ENCODE measurements at regions not wholly inside any gene's neighbourhood (a gene's known extent, or its start where the extent isn't known, plus 50 kb on each side); places are given as distances from the start of the nearest gene placed in this dataset.
"Not testable (repeated sequence)": the region's sequence is repeated elsewhere in the genome, so short reads cannot be mapped to it uniquely, and the experiment has no call there.

GRCh38 chr19:27971071-27971470 lies 1241.9 kb downstream of the UQCRFS1 start:
- no peak for DNase-seq

- no peak for DNase-seq
Measured at GRCh38 chr19:27966390-27966816, 1246.5 kb downstream of the UQCRFS1 start.

- DNase-seq = no peak
Measured at GRCh38 chr19:27964185-27964584, 1248.8 kb downstream of the UQCRFS1 start.

- no peak for DNase-seq
Measured at GRCh38 chr19:27962264-27962663, 1250.7 kb downstream of the UQCRFS1 start.

GRCh38 chr19:27955485-27956480 lies 1257.2 kb downstream of the UQCRFS1 start:
- DNase-seq = no peak

GRCh38 chr19:27942607-27943006 lies 1270.3 kb downstream of the UQCRFS1 start:
- not testable (repeated sequence) for DNase-seq

GRCh38 chr19:27936139-27936538 lies 1276.8 kb downstream of the UQCRFS1 start:
- no peak for DNase-seq

GRCh38 chr19:27935669-27936068 lies 1277.3 kb downstream of the UQCRFS1 start:
- no peak for DNase-seq

- DNase-seq = no peak
Measured at GRCh38 chr19:27929399-27929798, 1283.6 kb downstream of the UQCRFS1 start.

GRCh38 chr19:27925202-27925601 lies 1287.7 kb downstream of the UQCRFS1 start:
- DNase-seq = no peak

- DNase-seq = no peak
Measured at GRCh38 chr19:27922970-27923369, 1290.0 kb downstream of the UQCRFS1 start.

GRCh38 chr19:27920774-27921173 lies 1292.2 kb downstream of the UQCRFS1 start:
- no peak for DNase-seq

GRCh38 chr19:27918818-27919217 lies 1294.1 kb downstream of the UQCRFS1 start:
- no peak for DNase-seq

GRCh38 chr19:27911122-27911898 lies 1301.6 kb downstream of the UQCRFS1 start:
- no peak for DNase-seq

GRCh38 chr19:27909861-27910260 lies 1303.1 kb downstream of the UQCRFS1 start:
- DNase-seq = no peak

GRCh38 chr19:27909185-27909840 lies 1303.6 kb downstream of the UQCRFS1 start:
- DNase-seq = no peak

GRCh38 chr19:27906081-27906480 lies 1306.9 kb downstream of the UQCRFS1 start:
- no peak for DNase-seq

- DNase-seq = no peak
Measured at GRCh38 chr19:27905074-27905473, 1307.9 kb downstream of the UQCRFS1 start.

- DNase-seq = no peak
Measured at GRCh38 chr19:27901078-27901477, 1311.9 kb downstream of the UQCRFS1 start.

GRCh38 chr19:27896091-27896490 lies 1316.9 kb downstream of the UQCRFS1 start:
- DNase-seq = no peak

- no peak for DNase-seq
Measured at GRCh38 chr19:27894906-27895754, 1317.8 kb downstream of the UQCRFS1 start.

- DNase-seq = no peak
Measured at GRCh38 chr19:27892500-27892899, 1320.5 kb downstream of the UQCRFS1 start.
